ENCODE measurements at regions not wholly inside any gene's neighbourhood (a gene's known extent, or its start where the extent isn't known, plus 50 kb on each side); places are given as distances from the start of the nearest gene placed in this dataset.
"Not testable (repeated sequence)": the region's sequence is repeated elsewhere in the genome, so short reads cannot be mapped to it uniquely, and the experiment has no call there.

DNA sequence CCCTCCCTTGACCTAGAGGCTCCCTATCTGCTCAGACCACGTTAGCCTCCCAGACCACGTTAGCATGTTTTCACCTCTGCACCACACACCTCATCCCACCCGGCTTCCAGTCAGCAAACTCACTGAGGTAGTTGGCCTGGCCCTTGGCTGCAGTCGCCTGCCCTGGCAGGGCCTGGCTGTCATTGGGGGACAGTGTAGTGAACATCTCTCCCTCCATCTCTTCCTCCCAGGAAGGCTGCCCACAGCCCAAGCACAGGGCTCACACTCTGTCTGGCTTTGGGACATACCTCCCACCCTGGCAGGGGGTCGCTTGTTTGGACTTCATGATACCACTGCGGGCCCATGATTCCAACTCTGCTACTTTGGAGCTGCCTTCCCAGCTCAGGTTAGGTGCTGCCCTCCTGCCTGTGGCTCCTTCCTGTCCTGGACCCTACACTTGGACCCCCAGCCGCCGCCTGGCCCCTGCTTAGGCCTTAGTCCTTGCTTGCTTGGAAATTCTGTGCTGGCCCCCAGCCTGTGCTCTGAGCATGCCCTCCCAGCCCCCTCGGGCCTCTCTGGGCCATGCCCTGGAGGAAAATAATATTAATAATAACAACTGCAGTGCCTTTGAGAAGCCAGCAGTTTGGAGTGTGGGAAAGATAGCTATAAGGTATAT is 167.7 kb downstream of the COPRS start:
- intact Hi-C loops (cut with DNase I) = no loop called here
- no peak for ATAC-seq
- no peak for DNase-seq

DNA sequence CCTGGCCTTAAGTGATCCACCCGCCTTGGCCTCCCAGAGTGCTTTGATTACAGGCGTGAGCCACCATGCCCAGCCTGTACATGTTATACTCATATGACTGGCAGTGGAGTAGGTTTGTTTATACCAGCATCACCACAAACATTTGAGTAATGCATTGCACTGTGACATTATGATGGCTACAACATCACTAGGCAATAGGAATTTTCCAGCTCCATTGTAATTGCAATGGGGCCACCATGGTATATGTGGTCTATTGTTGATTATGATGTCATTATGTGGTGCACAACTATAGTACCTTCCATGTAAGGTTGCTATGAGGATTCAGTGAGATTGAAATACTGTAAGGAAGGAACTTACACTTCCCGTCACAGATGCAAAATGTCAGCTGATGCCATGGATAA is 168.9 kb downstream of the COPRS start:
- no peak for DNase-seq
- intact Hi-C loops (cut with DNase I) = no loop called here
- no peak for ATAC-seq

DNA sequence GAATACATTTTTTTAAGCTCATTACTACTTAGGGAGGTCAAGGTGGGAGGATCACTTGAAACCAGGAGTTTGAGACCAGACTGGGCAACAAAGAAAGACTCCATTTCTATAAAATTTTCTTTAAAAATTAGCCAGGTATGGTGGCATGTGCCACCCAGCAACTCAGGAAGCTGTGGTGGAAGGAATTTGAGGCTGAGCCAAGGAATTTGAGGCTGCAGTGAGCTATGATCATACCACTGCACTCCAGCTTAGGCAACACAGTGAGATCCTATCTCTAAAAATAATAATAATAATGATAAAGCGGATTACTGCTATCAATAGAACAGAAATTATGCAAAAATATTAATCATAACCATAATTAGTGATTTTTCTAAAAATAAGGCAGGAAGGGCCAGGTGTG is 170.3 kb downstream of the COPRS start:
- DNase-seq (no peak), ATAC-seq (no peak)
- intact Hi-C loops (cut with DNase I) = no loop called here

DNA sequence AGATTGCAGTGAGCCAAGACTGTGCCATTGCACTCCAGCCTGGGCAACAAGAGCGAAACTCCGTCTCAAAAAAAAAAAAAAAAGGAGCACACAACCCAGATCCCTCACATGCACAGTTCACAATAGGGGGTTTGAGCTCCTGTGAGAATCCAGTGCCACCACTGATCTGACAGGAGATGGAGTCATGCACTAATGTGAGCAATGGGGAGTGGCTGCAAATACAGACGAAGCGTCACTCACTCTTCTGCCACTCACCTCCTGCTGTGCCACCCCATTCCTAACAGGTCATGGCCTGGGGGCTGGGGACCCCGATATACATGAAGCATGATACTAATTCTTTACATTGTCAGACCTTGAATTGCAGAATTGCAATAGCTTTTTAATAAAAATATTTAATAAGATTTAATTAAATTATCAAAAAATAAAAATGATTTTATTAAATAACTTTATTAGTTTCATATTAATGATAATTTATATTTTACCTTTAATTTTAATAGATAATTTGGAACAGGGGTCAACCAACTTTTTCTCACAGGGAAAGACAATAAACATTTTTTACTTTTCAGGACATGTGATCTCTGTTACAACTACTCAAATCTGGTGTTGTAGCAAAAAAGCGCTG is 171.4 kb downstream of the COPRS start:
- intact Hi-C loops (cut with DNase I) = no loop called here
- ATAC-seq = no peak
- no peak for DNase-seq

DNA sequence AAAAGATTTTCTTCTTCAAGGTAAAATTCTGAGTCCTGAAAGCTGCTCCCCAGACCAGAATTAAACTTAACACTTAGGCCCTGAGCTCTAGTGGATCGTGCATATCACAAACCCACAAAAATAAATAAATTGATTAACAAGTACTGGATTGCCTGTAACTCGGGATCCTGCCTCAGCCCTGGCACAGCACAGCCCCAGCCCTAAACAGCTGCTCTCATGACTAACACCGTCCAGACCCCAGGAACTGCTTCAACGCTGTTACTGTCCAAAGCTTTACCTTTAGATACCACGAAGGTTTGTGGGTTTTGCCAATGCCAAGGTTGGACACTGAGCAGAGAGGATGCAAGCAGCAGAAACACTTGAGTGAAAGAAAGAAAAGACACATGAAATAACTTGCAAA is 172.5 kb downstream of the COPRS start:
- DNase-seq = no peak
- intact Hi-C loops (cut with DNase I) = no loop called here
- no peak for ATAC-seq

DNA sequence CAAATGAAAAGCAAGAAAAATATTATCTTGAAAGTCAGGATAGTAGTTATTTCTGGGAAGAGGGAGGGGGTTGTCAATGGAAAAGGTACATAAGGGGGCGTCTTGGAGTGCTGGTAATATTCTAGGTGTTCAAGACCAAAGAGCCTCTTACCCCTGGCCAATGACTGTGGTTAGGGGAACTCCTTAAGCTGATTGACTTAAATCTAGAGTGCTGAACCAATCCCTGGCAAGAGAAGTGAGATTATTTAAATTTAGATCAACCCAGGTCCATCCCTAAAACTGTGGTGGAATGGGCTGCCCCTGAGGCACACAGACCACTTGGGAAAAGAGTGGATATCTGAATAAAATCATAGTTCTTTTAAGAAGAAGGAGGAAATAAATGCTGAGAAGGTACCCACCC is 174.1 kb downstream of the COPRS start:
- ATAC-seq (no peak), DNase-seq (no peak)
- intact Hi-C loops (cut with DNase I) = no loop called here

DNA sequence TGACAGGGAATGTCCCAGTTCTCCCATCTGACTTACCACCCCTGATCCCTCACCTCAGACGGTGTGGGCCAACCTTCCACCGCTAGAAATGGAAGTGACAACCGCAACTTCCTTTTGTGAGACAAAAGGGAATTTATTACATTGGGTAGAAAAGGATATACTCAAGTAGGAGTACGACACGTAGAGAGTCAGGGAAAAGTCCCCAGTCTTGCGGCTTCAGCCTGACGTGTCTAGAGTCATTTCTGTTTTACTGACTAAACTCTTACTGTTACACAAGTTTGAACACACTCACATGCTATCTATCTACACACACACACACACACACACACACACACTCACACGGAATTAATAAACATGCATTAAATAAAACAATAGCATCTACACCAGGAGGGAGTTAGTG is 178.9 kb downstream of the COPRS start:
- ATAC-seq = no peak
- no peak for DNase-seq
- intact Hi-C loops (cut with DNase I) = no loop called here

DNA sequence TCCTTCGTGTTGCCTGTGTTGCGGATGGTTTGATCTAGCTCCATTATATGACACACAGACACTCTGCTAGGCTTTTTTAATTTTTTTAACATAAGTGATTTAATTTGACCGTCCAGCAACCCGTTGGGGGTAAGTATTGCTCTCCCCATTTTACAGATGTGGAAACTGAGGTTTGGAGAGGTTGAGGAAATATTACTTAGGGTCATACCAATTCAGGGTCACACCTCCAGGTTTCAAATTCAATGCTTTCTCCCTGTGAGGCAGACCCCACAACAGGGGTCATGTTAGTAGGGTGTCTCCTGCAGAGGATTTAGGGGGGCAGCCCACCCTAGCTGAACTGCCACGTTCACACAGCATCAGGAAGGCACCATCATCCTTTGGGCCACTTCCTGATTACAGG is 179.4 kb downstream of the COPRS start:
- intact Hi-C loops (cut with DNase I) = no loop called here
- DNase-seq = no peak
- ATAC-seq = no peak

DNA sequence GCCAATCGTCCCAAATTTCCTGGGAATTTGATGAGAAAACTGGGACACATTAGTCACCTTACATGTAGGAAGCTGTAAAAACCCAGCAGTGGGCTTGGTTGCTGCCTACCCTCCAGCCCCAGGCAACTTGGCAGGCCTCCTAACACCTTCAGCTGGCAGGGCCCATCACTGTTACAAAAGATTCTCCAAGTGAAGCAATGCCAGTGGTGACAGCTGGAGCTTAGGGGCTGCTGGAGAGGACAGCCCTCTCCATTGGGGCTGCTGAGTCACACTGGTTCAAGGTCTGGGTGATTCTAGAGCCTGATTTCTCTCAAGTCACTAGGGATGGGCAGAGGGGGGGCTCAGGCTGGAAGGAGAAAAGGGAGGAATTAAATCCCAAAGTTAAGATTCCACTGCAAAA is 180.6 kb downstream of the COPRS start:
- intact Hi-C loops (cut with DNase I) = no loop called here
- ATAC-seq (peak; percentile 80 to 85), DNase-seq (no peak)

DNA sequence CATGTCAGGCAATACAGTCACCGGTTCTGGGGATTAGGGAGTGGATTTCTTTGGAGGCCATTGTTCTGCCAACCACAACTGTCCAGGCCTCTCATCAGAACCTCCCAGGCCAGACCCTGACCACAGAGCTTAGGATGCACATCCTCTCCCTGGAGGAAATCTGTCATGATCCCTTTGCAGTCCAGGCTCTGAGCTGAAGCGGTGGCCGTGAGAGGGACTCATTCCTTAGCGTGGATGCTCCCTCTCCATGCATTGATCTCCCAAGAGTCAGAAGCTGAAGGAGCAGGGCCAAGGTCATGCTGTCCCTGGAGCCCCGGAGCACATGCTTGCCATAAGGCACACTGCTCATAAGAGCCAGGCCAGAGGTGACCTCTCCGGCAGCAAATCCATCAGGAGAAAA is 181.4 kb downstream of the COPRS start:
- no peak for DNase-seq
- intact Hi-C loops (cut with DNase I) = no loop called here
- peak in 1 of 2 donors; percentile 38 for ATAC-seq

DNA sequence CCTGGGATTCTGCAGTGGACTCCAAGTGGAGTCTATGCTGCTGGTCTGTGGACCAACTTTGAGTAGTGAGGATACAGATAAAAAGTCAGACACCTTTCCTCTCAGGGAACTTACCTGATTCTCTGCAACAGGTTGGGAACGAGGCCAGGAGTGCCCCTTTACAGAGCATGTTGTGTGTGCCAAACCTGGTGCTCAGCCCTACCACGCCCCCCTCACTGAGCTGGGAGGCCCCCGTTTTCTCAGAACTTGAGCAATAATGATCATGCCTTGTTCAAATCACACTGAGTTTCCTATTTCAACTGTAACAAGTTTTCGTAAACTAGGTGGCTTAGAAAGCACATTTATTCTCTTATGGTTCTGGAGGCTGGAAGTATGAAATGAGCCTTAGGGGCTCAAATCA is 182.0 kb downstream of the COPRS start:
- no peak for ATAC-seq
- DNase-seq = no peak
- intact Hi-C loops (cut with DNase I) = no loop called here

DNA sequence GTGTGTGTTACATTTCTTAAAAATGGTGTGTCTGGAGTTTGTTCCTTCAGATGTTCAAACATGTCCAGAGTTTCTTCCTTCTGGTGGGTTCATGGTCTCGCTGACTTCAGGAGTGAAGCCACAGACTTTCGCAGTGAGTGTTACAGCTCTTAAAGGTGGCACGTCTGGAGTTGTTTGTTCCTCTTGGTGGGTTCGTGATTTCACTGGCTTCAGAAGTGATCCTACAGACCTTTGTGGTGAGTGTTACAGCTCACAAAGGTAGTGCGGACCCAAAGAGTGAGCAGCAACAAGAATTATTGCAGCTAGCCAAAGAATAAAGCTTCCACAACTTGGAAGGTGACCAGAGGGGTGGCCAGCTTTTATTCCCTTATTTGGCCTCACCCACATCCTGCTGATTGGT is 183.7 kb downstream of the COPRS start:
- intact Hi-C loops (cut with DNase I); DNase-seq: not testable (repeated sequence)

DNA sequence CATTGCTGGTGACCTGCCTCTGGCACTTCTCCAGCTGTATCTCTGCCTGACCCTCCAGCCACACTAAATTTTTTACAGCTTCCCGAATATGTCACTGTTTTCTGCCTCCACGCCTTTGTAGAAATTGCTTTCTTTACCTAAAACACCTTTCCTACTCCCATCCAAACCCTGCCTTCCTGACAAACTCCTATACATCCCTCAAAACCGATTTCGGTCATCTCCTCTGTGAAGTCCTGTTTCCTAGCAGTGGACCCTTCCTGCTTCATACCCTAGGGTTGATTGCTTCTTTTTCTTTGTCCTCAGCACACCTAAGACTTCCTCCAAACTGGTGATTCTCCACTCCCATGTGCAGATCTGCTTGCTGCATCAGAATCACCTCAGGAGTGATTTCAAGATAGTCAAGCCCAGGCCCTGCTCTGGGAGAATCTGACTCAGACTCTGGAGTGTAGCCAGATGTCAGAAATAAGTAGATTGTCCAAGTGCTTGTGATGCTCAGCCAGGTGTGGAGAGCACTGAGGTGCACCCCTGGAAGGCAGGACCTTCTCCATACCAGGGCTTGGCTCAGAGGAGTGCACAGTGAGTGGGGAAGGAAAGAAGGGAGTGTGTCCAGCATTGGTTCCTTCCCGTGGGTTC is 184.2 kb downstream of the COPRS start:
- intact Hi-C loops (cut with DNase I) = no loop called here
- ATAC-seq = peak in 1 of 2 donors; percentile 59
- no peak for DNase-seq

More for the DNA sequence above, 183.7 kb downstream of the COPRS start:
- not testable (repeated sequence) for ATAC-seq

DNA sequence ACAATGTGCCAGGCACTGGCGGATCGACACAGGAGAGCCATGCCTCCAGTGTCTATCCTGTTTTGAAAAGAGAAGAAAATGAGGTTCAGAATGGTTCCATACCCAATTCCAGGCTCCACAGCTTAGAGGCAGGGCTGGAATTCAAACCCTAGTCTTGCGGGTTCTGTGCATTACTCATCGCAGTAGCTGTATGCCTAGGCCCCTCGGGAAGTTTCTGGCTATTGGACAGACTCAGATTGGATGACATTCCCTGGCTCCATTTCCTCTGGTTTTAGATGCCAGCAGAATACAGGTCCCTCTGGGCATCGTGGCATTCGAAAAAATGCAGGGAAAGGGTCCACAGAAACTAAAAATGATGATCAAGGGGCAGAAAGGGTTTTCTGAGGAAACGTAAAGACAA is 184.7 kb downstream of the COPRS start:
- ATAC-seq (peak in 1 of 2 donors; percentile 53), DNase-seq (no peak)
- intact Hi-C loops (cut with DNase I) = no loop called here

DNA sequence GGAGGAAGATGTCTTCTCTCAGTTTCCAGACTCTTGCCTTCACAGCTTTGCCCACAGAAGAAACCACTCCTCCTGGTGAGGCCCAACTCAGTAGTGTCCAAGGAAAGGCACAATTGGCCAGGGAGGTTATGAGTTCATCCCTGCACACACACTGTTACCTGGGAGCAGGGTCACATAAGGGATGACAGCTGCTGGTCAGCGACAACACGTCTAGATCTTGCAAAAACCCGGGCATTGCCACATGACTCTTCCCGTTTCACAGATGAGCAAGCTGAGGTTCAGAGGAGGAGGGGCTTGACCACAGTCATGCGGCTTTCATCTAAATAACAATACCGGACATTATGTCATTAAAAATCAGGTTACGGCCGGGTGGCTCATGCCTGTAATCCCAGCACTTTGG is 186.0 kb downstream of the COPRS start:
- intact Hi-C loops (cut with DNase I) = no loop called here

DNA sequence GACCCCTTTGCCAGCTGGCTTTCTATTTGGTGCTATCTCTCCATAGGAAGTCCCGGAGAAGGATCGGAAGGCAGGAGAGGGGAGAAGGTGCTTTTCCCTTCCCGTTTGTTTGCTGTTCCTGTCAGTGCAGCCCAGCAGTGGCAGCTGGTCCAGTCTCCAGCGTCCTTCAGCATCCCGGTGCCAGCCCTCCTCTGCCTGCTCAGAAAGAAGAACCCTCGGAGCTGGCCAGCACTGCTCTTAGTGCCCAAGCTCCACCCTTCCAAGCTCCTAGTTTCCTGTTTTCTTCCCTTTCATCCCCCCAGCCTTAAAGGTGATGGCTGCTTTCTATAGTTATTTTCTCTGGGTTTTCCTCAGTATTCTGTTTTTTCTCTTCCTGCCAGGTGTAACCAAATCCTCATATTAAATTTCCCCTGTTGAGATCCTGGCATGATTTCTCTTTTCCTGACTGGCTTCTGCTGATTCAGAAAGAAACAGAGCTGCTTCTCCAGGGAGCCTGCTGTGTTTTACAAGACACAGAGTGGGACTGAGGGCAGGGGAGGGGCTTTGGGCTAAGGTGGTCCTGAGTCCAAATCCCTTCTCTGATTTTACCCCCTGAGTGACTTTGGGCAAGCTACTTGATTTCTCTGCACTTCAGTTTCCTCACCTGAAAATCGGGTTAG is 186.8 kb downstream of the COPRS start:
- intact Hi-C loops (cut with DNase I) = no loop called here
- DNase-seq = no peak
- no peak for ATAC-seq

More for the DNA sequence above, 186.0 kb downstream of the COPRS start:
- DNase-seq = no peak
- no peak for ATAC-seq

DNA sequence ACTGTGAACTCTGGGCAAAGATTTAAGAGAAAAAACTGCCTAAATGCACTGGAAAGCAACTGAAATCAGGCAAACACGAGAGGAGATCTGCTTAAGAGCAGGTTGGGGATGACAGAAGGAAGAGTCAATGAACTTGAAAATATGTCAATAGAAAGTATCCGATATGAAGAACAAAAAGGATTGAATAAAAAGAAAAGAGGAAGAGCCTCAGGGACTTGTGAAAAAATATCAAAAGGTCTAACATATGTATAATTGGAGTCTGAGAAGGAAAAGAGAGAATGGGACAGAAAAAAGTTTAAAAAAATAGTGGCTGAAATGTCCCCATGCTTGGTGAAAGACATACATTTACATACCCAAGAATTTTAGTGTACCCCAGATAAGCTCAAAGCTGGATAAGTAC is 195.5 kb downstream of the COPRS start:
- DNase-seq (no peak), ATAC-seq (no peak)
- intact Hi-C loops (cut with DNase I) = no loop called here

DNA sequence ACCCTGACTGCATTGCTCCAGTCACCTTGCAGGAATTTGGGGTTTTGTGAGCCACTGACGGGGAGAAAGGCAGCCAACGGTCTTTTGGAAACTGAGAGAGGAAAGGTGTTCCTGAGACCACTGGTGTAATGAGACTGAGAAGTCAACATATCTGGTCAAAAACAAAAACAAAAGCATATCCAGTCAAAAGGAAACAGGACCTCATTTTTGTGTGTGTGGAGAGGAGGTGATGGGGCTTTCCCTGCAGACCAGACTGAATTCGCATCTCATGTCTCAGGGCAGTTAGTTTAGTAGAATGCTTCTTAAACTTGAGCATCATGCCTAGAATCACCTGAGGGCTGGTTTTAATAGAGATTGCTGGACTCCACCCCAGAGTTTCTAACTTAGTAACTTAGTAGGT is 198.4 kb downstream of the COPRS start:
- ATAC-seq (no peak), DNase-seq (no peak)
- intact Hi-C loops (cut with DNase I) = no loop called here

DNA sequence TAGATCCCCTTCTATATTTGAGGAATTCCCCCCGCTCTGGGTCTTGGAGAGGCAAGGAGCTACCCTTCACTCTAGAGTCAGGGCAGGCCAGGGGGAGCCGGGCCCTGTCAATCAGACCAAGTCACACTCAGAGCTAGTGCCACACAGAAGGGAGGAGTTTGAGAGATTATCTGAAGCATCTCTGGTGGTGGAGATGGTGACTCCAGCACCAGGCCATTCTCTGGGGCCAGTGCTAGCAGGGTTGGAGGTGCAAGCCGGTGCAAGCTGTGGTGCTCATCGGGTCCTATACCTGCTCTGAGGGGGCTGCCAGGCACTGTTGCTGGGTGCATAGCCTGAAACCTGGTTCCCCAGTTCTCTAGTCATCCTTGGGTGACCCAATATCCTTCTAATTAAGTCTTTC is 201.2 kb downstream of the COPRS start:
- ATAC-seq = no peak
- intact Hi-C loops (cut with DNase I) = no loop called here
- no peak for DNase-seq

DNA sequence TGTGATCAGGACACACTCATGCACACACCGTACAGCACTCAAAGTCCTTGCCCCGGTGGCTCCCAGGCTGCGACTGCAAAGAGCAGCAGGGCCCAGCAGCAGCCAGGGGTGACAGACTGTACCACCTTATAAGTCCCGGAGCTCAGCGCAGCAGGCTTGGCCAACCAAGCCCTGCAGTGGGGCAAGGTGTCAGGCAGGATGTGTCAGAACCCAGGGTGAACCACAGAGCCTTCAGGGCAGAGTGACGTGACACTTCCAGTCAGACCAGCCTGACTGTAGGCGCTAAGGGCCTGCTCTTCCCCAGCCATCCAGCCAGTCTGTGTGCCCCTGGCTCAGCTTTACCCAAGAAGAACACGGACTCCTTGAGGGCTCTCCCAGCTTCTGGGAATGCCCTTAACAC is 204.1 kb downstream of the COPRS start:
- intact Hi-C loops (cut with DNase I) = loop anchor here in 1 of 2 donors (5.0 kb wide), 1 partner anchor 58 kb away; no protein-coding TSS in a partner anchor
- DNase-seq = peak; percentile 64
- ATAC-seq = peak; percentile 94 to 98
